GM19455 (cell line): ENCODE measurements at regions not wholly inside any gene's neighbourhood (a gene's known extent, or its start where the extent isn't known, plus 50 kb on each side); places are given as distances from the start of the nearest gene placed in this dataset.
"Not testable (repeated sequence)": the region's sequence is repeated elsewhere in the genome, so short reads cannot be mapped to it uniquely, and the experiment has no call there.

Source experiments
- ATAC-seq: cut with Tn5 transposase; IDR thresholded peaks from one replicate; pipeline ENCODE4 v1.9.1; 2021; ENCODE audit not compliant: unreplicated experiment

GRCh38 chr16:85202631-85203461 lies 90.6 kb upstream of the CIBAR2 start:
- ATAC-seq = no peak

GRCh38 chr16:85203462-85203813 lies 91.2 kb upstream of the CIBAR2 start:
- ATAC-seq = no peak

DNA sequence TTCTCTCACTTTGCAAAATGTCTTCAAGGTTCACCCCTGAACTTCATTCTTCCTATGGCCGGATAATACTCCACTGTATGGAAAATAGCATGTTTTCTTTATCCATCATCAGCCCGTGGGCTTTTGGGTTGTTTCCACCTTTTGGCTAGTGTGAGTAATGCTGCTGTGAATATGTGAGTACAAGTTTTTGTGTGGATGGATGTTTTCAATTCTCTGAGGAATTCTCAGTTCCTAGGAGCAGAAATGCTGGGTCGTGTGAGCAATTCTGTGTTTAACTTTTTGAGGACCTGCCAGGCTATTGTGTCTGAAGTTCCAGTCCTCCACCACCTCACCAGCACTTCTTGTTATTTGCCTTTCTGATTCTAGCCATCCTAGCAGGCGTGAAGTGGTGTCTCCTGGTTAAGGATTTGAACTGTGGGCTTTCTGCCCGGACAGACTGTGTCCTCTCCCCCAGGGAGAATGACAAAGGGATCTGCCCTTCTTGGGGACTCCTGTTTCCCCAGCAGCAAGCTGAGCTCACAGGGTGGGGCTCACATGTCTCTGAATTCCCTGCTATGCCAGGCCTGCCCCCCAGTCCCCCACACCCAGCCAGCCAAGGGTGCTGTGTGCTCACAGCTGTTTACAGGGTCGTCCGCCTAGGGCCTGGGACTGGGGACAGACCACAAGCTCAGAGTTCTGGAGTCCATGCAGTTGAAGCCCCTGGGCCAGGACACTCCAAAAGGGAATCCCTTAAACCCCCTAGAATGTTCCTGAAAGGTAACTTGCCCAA lies 92.2 kb upstream of the CIBAR2 start:
- ATAC-seq = no peak

- ATAC-seq = not testable (repeated sequence)
Observed at GRCh38 chr16:85205257-85205656, 93.0 kb upstream of the CIBAR2 start.

- ATAC-seq = no peak
Observed at GRCh38 chr16:85205747-85206471, 93.6 kb upstream of the CIBAR2 start.

GRCh38 chr16:85206472-85207356 lies 94.4 kb upstream of the CIBAR2 start:
- no peak for ATAC-seq

DNA sequence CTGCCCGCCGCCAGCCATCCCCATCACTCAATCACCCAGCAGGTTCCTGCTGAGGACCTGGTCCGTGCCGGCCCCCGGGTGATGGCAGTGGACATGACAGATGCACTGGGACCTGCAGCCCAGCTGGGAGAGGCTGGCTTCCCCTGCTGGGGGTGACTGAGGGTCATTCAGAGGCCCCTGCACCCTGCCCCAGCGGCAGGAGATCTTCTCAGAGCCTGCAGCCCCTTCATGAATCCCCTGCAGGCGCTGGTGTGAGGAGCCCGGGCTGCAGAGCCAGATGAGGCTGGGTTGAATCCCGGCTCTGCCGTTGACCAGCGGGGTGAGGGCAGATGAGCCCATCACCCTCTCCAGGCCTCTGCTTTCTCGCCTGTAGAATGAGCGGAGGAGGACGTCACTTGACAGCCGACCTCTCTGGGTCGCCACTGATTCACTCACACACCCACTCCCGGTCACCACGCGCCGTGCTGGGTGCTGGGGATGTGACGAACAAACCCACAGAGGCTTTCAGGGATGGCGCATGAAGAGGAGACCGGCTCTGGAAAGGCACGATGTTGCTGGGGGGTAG lies 95.2 kb upstream of the CIBAR2 start:
- ATAC-seq = no peak

DNA sequence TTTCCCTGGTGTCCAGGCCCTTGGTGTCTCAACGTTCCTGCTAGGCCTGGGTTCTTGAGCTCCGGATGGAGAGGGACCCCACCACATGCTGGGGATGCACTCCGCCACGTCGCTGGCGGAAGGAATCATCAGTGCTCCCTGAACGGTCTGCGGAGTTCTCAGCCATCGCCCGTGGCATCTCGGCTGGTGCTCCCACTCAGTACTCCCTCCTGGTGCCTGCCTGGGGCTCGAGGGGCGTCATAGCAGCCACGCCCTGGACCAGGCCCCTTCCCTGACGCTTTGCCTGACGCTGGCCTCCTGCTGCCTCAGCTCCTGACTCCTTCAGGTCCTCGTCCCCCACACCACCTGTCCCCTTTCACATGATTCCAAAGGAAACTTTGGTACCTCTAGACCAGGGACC lies 95.9 kb upstream of the CIBAR2 start:
- no peak for ATAC-seq

- ATAC-seq = no peak
Observed at GRCh38 chr16:85208643-85209520, 96.6 kb upstream of the CIBAR2 start.

GRCh38 chr16:85209526-85210121 lies 97.4 kb upstream of the CIBAR2 start:
- no peak for ATAC-seq

GRCh38 chr16:85210423-85211169 lies 98.3 kb upstream of the CIBAR2 start:
- ATAC-seq = no peak

GRCh38 chr16:85211271-85211801 lies 99.1 kb upstream of the CIBAR2 start:
- no peak for ATAC-seq

DNA sequence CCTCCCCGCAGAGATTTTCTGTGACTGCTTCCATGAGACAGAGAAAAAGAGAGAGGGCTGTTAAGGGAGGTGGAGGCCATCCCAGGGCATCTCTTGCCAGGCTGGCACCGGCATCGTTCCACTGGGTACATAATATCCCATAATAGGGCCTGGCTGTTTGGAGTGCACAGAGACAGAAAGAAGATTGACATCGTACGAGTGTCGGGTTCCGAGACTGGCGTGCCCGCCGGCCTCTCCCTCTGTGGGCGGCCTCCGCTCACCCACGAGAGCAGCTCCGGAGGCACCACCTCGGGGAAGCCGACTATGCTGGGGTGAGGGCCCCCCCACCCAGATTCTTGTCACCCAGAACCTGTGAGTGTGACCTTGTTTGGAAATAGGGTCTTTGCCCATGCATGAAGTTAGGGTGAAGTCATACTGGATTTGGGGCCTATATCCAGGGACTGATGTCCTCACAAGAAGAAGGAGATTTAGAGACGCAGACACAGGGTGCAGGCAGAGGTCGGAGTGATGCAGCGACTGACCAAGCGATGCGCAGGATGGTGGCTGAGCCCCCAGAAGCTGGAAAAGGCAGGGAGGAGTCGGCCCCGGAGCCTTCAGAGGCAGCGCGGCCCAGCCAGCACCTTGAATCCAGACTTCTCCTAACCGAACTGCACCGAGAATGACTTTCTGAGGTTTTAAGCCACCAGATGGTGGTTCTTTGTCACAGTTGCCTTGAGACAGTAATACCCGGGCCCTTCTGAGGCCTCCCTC lies 101.8 kb upstream of the CIBAR2 start:
- ATAC-seq = no peak

GRCh38 chr16:85215478-85216118 lies 103.3 kb upstream of the CIBAR2 start:
- ATAC-seq = no peak

DNA sequence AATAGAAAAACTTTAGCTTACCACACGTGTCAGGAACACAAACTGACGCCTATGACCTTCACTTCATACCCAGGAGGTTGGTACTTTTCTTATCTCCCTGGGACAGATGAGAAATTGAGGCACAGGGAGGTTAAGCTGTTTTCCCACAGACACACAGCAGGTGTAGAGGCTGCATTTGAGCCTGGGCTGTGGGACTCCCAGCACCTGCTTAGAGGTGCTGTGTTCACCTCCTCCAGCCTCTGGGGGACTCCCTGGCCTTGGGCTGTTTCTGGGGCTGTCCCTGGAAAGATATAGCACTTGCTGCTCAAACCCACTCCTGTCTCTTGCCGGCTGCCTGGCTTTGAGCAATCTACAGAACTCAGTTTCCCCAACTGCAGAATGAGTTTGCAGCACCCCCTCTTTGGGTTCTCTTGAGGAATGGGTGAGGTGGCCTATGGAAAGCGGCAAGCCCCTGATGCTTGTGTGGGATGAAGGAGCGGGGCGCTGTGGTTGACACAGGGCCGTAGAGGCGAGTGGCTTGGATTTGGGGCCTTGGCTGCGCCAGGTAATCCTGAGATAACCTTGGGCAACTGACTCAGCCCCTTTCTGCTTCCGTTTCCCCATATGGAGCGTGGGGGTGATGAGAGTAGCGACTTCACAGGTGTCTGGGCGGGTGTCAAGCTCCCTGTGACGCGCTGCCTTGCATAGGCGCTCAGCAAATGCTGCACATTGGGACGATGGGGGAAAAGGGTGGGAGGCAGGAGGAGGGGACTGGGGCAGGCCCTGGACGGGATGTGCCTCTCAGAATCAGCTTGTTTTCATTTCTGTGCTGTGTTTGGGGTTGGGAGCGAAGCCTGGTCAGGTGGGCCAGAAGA lies 104.5 kb upstream of the CIBAR2 start:
- no peak for ATAC-seq
